WTC11 (cell line): ENCODE measurements at regions not wholly inside any gene's neighbourhood (a gene's known extent, or its start where the extent isn't known, plus 50 kb on each side); places are given as distances from the start of the nearest gene placed in this dataset.

Experiments used
- ATAC-seq: fragments of 200-7000 bp; cut with Tn5 transposase; 2 replicates; pipeline ENCODE4 v1.10.0; 2021; ENCODE audit warnings: mild to moderate bottlenecking, moderate library complexity
- CTCF ChIA-PET: fragments of 300-600 bp; sonication (Branson Sonifier 250); formaldehyde crosslinking; loops from one replicate; lab custom pipeline; 2021; ENCODE audit warnings: antibody characterized with exemption; lab: Charles Lee
- POLR2A ChIA-PET: fragments of 350-600 bp; sonication (Branson Sonifier 250); formaldehyde crosslinking; loops from one replicate; lab custom pipeline; 2021; ENCODE audit warnings: antibody characterized with exemption; lab: Charles Lee
- DNase-seq: peaks from one replicate; pipeline ENCODE4 v3.0.0; 2021; ENCODE audit warnings: low spot score
- H3K27ac Mint-ChIP-seq: 2 replicates; pipeline ENCODE4 v1.8.0; 2021; ENCODE audit warnings: mixed read lengths
- H3K27me3 Mint-ChIP-seq: 2 replicates; pipeline ENCODE4 v1.8.0; 2021; ENCODE audit warnings: low read depth, mild to moderate bottlenecking, moderate library complexity, mixed read lengths
- H3K36me3 Mint-ChIP-seq: 2 replicates; pipeline ENCODE4 v1.8.0; 2021; ENCODE audit warnings: mixed read lengths
- H3K4me1 Mint-ChIP-seq: 2 replicates; pipeline ENCODE4 v1.8.0; 2022; ENCODE audit warnings: mixed read lengths
- H3K4me3 Mint-ChIP-seq: 2 replicates; pipeline ENCODE4 v1.8.0; 2021; ENCODE audit warnings: mild to moderate bottlenecking, moderate library complexity, mixed read lengths
- H3K9me3 Mint-ChIP-seq: 2 replicates; pipeline ENCODE4 v1.8.0; 2021; ENCODE audit warnings: mixed read lengths
- CREM ChIP-seq: sonication (generic); formaldehyde crosslinking; IDR thresholded peaks from 2 replicates; pipeline ENCODE4 v1.8.1; 2022; ENCODE audit warnings: mild to moderate bottlenecking, missing genetic modification reagents, moderate library complexity
- ETV6 ChIP-seq: sonication (generic); formaldehyde crosslinking; IDR thresholded peaks from 2 replicates; pipeline ENCODE4 v1.8.1; 2022; ENCODE audit warnings: mild to moderate bottlenecking, missing genetic modification reagents
- HMGA2 ChIP-seq: fragments of 250-450 bp; sonication (Bioruptor Pico); IDR thresholded peaks from 2 replicates; pipeline ENCODE4 v1.4.0; 2021; ENCODE audit warnings: mild to moderate bottlenecking, moderate library complexity
- NFYB ChIP-seq: sonication (generic); formaldehyde crosslinking; conservative IDR thresholded peaks from 2 replicates; pipeline ENCODE4 v1.8.0; 2022; ENCODE audit warnings: low read depth, missing genetic modification reagents
- SMAD4 ChIP-seq: sonication (generic); formaldehyde crosslinking; IDR thresholded peaks from 2 replicates; pipeline ENCODE4 v1.8.0; 2022; ENCODE audit warnings: mild to moderate bottlenecking, missing genetic modification reagents
- TCF7 ChIP-seq: sonication (generic); formaldehyde crosslinking; IDR thresholded peaks from 2 replicates; pipeline ENCODE4 v1.8.0; 2022; ENCODE audit warnings: mild to moderate bottlenecking, low read depth, missing genetic modification reagents, moderate library complexity
- ZNF263 ChIP-seq: sonication (generic); formaldehyde crosslinking; IDR thresholded peaks from 2 replicates; pipeline ENCODE4 v1.8.1; 2022; ENCODE audit warnings: low read depth, mild to moderate bottlenecking, moderate library complexity, missing genetic modification reagents
- TF ChIP-seq, protein P1 (sequence below): sonication (generic); formaldehyde crosslinking; IDR thresholded peaks from 2 replicates; pipeline ENCODE4 v1.8.0; 2022; ENCODE audit warnings: mild to moderate bottlenecking, missing genetic modification reagents
- TF ChIP-seq, protein P2 (sequence below): sonication (generic); formaldehyde crosslinking; IDR thresholded peaks from 2 replicates; pipeline ENCODE4 v1.8.0; 2022; ENCODE audit warnings: missing genetic modification reagents
- TF ChIP-seq, protein P3 (sequence below): sonication (generic); formaldehyde crosslinking; IDR thresholded peaks from 2 replicates; pipeline ENCODE4 v1.8.0; 2022; ENCODE audit warnings: mild to moderate bottlenecking, missing genetic modification reagents
- TF ChIP-seq, protein P4 (sequence below): fragments of 250-450 bp; sonication (Bioruptor Pico); IDR thresholded peaks from 2 replicates; pipeline ENCODE4 v1.9.0; 2021; ENCODE audit warnings: mild to moderate bottlenecking
- TF ChIP-seq, protein P5 (sequence below): sonication (generic); formaldehyde crosslinking; IDR thresholded peaks from 2 replicates; pipeline ENCODE4 v1.8.1; 2023; ENCODE audit warnings: mild to moderate bottlenecking, missing genetic modification reagents
- TF ChIP-seq, protein P6 (sequence below): sonication (generic); formaldehyde crosslinking; conservative IDR thresholded peaks from 2 replicates; pipeline ENCODE4 v1.8.1; 2022; ENCODE audit warnings: mild to moderate bottlenecking, missing genetic modification reagents

DNA sequence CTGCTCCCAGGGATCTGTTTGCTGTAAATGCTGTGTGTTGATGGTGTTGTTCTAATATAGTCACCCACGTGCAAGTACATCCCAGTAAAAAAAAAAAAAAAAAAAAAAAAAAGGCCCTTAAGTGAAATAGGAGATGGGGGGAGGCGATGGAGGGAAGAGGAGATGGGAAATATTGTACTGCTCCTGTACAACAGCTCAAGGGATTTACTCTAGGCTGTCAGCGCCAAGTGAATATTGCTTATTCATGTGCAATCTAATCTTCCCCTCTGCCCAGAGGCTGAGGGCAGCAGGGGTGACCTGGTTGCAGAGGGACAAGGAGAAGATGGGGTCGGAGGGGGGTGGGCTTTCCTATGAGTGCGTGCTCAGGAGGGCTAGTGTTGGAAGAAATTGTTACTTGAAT is 206.2 kb upstream of the CADM1 start (continued):
- TF ChIP-seq, protein P1, sequence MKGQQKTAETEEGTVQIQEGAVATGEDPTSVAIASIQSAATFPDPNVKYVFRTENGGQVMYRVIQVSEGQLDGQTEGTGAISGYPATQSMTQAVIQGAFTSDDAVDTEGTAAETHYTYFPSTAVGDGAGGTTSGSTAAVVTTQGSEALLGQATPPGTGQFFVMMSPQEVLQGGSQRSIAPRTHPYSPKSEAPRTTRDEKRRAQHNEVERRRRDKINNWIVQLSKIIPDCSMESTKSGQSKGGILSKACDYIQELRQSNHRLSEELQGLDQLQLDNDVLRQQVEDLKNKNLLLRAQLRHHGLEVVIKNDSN (CRISPR knock-in tag) = no peak
- TF ChIP-seq, protein P2, sequence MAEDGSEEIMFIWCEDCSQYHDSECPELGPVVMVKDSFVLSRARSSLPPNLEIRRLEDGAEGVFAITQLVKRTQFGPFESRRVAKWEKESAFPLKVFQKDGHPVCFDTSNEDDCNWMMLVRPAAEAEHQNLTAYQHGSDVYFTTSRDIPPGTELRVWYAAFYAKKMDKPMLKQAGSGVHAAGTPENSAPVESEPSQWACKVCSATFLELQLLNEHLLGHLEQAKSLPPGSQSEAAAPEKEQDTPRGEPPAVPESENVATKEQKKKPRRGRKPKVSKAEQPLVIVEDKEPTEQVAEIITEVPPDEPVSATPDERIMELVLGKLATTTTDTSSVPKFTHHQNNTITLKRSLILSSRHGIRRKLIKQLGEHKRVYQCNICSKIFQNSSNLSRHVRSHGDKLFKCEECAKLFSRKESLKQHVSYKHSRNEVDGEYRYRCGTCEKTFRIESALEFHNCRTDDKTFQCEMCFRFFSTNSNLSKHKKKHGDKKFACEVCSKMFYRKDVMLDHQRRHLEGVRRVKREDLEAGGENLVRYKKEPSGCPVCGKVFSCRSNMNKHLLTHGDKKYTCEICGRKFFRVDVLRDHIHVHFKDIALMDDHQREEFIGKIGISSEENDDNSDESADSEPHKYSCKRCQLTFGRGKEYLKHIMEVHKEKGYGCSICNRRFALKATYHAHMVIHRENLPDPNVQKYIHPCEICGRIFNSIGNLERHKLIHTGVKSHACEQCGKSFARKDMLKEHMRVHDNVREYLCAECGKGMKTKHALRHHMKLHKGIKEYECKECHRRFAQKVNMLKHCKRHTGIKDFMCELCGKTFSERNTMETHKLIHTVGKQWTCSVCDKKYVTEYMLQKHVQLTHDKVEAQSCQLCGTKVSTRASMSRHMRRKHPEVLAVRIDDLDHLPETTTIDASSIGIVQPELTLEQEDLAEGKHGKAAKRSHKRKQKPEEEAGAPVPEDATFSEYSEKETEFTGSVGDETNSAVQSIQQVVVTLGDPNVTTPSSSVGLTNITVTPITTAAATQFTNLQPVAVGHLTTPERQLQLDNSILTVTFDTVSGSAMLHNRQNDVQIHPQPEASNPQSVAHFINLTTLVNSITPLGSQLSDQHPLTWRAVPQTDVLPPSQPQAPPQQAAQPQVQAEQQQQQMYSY = no peak
- no peak for TF ChIP-seq NFYB (CRISPR knock-in tag)

DNA sequence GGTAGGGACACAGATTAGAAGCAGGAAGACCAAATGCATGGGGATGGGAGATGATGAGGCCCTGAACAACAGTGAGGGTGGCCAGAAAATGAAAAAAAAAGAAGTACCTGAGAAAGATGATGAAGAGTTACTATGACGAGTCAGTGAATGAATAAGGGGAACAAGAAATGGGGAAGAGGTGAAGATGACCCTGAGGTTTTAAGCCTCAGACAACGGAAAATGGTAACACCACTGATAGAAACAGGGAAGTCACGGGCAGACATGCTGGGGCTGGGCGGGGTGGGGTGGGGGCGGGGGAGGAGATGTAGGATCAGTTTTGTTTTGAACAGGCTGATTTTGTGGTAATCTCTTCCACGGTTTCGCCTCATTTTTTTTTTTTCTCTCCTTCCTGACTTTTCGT is 205.1 kb upstream of the CADM1 start:
- Mint-ChIP-seq H3K27me3 (peaks cover 3% of the 10 kb centered on the region; the same call in 1 of the 2 replicates), H3K4me3 (no peak overlapping the region), H3K9me3 (peaks cover 16% of the 10 kb centered on the region), H3K4me1 (peaks cover 6% of the 10 kb centered on the region), H3K27ac (no peak overlapping the region), H3K36me3 (peaks cover 7% of the 10 kb centered on the region)
- POLR2A ChIA-PET = no interaction called here
- ATAC-seq (no peak), DNase-seq (no peak)
- TF ChIP-seq, protein P2 = no peak
- TF ChIP-seq ETV6 (CRISPR knock-in tag) (no peak), HMGA2 (CRISPR knock-in tag) (no peak)
- TF ChIP-seq, protein P3, sequence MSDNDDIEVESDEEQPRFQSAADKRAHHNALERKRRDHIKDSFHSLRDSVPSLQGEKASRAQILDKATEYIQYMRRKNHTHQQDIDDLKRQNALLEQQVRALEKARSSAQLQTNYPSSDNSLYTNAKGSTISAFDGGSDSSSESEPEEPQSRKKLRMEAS (CRISPR knock-in tag) = no peak
- TF ChIP-seq, protein P4, sequence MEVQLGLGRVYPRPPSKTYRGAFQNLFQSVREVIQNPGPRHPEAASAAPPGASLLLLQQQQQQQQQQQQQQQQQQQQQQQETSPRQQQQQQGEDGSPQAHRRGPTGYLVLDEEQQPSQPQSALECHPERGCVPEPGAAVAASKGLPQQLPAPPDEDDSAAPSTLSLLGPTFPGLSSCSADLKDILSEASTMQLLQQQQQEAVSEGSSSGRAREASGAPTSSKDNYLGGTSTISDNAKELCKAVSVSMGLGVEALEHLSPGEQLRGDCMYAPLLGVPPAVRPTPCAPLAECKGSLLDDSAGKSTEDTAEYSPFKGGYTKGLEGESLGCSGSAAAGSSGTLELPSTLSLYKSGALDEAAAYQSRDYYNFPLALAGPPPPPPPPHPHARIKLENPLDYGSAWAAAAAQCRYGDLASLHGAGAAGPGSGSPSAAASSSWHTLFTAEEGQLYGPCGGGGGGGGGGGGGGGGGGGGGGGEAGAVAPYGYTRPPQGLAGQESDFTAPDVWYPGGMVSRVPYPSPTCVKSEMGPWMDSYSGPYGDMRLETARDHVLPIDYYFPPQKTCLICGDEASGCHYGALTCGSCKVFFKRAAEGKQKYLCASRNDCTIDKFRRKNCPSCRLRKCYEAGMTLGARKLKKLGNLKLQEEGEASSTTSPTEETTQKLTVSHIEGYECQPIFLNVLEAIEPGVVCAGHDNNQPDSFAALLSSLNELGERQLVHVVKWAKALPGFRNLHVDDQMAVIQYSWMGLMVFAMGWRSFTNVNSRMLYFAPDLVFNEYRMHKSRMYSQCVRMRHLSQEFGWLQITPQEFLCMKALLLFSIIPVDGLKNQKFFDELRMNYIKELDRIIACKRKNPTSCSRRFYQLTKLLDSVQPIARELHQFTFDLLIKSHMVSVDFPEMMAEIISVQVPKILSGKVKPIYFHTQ = no peak
- TF ChIP-seq, protein P5, sequence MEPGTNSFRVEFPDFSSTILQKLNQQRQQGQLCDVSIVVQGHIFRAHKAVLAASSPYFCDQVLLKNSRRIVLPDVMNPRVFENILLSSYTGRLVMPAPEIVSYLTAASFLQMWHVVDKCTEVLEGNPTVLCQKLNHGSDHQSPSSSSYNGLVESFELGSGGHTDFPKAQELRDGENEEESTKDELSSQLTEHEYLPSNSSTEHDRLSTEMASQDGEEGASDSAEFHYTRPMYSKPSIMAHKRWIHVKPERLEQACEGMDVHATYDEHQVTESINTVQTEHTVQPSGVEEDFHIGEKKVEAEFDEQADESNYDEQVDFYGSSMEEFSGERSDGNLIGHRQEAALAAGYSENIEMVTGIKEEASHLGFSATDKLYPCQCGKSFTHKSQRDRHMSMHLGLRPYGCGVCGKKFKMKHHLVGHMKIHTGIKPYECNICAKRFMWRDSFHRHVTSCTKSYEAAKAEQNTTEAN (CRISPR knock-in tag) = no peak
- CTCF ChIA-PET = no interaction called here

DNA sequence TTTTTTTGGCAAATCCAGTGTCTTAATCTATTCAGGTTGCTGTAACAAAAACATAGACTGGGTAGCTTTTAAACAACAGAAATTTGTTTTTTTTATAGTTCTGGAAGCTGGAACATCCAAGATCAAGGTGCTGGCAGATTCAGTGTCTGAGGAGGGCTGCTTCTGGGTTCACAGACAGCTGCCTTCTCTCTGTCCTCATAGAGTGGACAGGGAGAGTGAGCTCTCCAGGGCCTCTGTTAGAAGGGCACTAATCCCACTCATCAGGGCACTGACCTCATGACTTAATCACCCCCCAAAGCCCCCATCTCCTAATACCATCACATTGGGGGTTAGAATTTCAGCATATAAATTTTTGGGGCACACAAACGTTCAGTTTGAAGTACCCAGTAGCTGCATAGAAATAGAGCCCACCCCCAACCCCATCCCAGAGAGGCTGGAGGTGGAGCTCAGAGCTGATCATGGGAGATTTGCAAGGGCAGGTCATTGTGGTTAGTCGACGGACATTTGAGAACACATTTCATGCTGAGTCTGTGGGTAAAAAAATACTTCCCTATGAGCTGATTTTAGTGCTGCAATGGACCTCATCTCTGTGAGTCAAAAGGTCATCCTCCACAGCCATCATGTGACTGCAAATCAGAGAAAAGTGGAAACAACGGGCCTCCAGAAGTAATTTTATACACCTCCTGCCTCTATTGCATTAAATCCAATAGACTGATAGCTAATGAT is 203.1 kb upstream of the CADM1 start:
- ChIA-PET POLR2A (interaction anchor here (0.7 kb wide), 1 partner anchor 1151 kb away, joined by 3 read pairs; no protein-coding TSS in a partner anchor), CTCF (no interaction called here)
- peaks cover 7% of the 10 kb centered on the region; the same call in 1 of the 2 replicates for H3K27me3 Mint-ChIP-seq
- no peak for DNase-seq
- peaks cover 6% of the 10 kb centered on the region for H3K4me1 Mint-ChIP-seq
- no peak overlapping the region for H3K4me3 Mint-ChIP-seq
- no peak overlapping the region for H3K27ac Mint-ChIP-seq
- H3K36me3 Mint-ChIP-seq = peaks cover 9% of the 10 kb centered on the region
- no peak for ATAC-seq
- H3K9me3 Mint-ChIP-seq = peaks cover 19% of the 10 kb centered on the region
- TF ChIP-seq, protein P1 (CRISPR knock-in tag) = no peak
- no peak for TF ChIP-seq TCF7
- no peak for TF ChIP-seq NFYB (CRISPR knock-in tag)
- TF ChIP-seq SMAD4 (CRISPR knock-in tag) = no peak
- TF ChIP-seq ZNF263 (CRISPR knock-in tag) = no peak
- TF ChIP-seq, protein P6, sequence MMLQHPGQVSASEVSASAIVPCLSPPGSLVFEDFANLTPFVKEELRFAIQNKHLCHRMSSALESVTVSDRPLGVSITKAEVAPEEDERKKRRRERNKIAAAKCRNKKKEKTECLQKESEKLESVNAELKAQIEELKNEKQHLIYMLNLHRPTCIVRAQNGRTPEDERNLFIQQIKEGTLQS = no peak
- TF ChIP-seq CREM = no peak
- TF ChIP-seq, all 79 proteins: peak for 0
